CD8-positive, alpha-beta memory T cell (primary cell): ENCODE measurements at regions not wholly inside any gene's neighbourhood (a gene's known extent, or its start where the extent isn't known, plus 50 kb on each side); places are given as distances from the start of the nearest gene placed in this dataset.

Experiments
- CTCF ChIA-PET: fragments of 350-600 bp; sonication (Branson Sonifier 250); formaldehyde crosslinking; loops from one replicate; lab custom pipeline; 2021; ENCODE audit warnings: antibody characterized with exemption; lab: Charles Lee
- POLR2A ChIA-PET: fragments of 350-600 bp; sonication (Branson Sonifier 250); formaldehyde crosslinking; loops from one replicate; lab custom pipeline; 2021; ENCODE audit warnings: antibody characterized with exemption; lab: Charles Lee
- DNase-seq, 5 donors: peaks; one replicate each; pipeline versions ENCODE4 v3.0.0 to v3.0.0-alpha.2; 2020 to 2022; ENCODE audit warnings: mixed read lengths in 1 of 5
- H3K27ac ChIP-seq: one replicate; pipeline ENCODE4 v1.7.0; 2013; ENCODE audit warnings: low read depth, mild to moderate bottlenecking, low read length, moderate library complexity
- H3K27me3 ChIP-seq: 2 replicates; pipeline ENCODE4 v1.7.0; 2013; ENCODE audit warnings: low read length, mild to moderate bottlenecking; ENCODE audit not compliant: insufficient read depth, poor library complexity, severe bottlenecking
- H3K36me3 ChIP-seq: 2 replicates; pipeline ENCODE4 v1.7.0; 2013; ENCODE audit warnings: mild to moderate bottlenecking, low read length, moderate library complexity; ENCODE audit not compliant: insufficient read depth
- H3K4me1 ChIP-seq: 2 replicates; pipeline ENCODE4 v1.7.0; 2013; ENCODE audit warnings: mild to moderate bottlenecking, low read length, moderate library complexity; ENCODE audit not compliant: insufficient read depth
- H3K4me3 ChIP-seq: 2 replicates; pipeline ENCODE4 v1.7.0; 2013; ENCODE audit warnings: mild to moderate bottlenecking, low read length
- H3K9me3 ChIP-seq: 2 replicates; pipeline ENCODE4 v1.7.0; 2013; ENCODE audit warnings: mild to moderate bottlenecking, low read length
- H3K27ac Mint-ChIP-seq, 8 donors: one replicate each; pipeline ENCODE4 v1.8.0; 2020 to 2021; ENCODE audit warnings: mixed read lengths in 8 of 8, mild to moderate bottlenecking in 6 of 8, inconsistent platforms in 3 of 8, moderate library complexity in 3 of 8
- H3K27me3 Mint-ChIP-seq, 2 donors: one replicate each; pipeline ENCODE4 v1.8.0; 2020 to 2021; ENCODE audit warnings: mixed read lengths in 2 of 2, mild to moderate bottlenecking in 1 of 2, moderate library complexity in 1 of 2
- H3K36me3 Mint-ChIP-seq, 3 donors: one replicate each; pipeline ENCODE4 v1.8.0; 2020 to 2021; ENCODE audit warnings: mixed read lengths in 3 of 3, inconsistent platforms in 1 of 3, mild to moderate bottlenecking in 1 of 3
- H3K4me1 Mint-ChIP-seq, 3 donors: one replicate each; pipeline ENCODE4 v1.8.0; 2020 to 2021; ENCODE audit warnings: mixed read lengths in 3 of 3, inconsistent platforms in 1 of 3, mild to moderate bottlenecking in 1 of 3
- H3K4me3 Mint-ChIP-seq, 7 donors: one replicate each; pipeline ENCODE4 v1.8.0; 2020 to 2021; ENCODE audit warnings: mixed read lengths in 7 of 7, mild to moderate bottlenecking in 6 of 7, moderate library complexity in 4 of 7, inconsistent platforms in 2 of 7
- H3K9me3 Mint-ChIP-seq, 5 donors: one replicate each; pipeline ENCODE4 v1.8.0; 2020 to 2022; ENCODE audit warnings: mixed read lengths in 5 of 5, mild to moderate bottlenecking in 3 of 5, moderate library complexity in 2 of 5, inconsistent platforms in 1 of 5

DNA sequence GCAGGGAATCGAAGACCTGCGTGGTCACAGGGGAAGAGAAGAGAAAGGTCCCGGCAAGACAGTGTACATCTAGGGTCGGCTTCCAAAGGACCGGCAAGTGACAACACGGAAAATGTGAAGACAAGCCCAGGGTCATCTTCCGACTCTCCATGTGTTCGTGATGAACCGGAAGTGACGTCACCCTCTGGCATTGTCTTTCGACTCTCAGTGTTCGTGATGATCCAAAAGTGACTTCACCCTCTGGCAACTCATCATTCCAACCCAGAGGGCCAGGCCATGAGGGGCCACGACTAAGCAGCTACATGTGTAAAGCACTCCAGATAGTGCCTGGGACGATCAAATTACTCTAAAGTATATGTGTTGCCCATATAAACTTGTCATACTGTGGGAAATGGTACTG, 290.8 kb downstream of the THBS2 start:
- Histone ChIP-seq H3K9me3 (no peaks in the 10 kb centered on the region), H3K4me3 (no peak overlapping the region), H3K27ac (no peak overlapping the region), H3K27me3 (no peaks in the 10 kb centered on the region), H3K36me3 (no peaks in the 10 kb centered on the region), H3K4me1 (no peaks in the 10 kb centered on the region)
- Mint-ChIP-seq H3K9me3 (no peaks in the 10 kb centered on the region), H3K27ac (no peak overlapping the region), H3K36me3 (no peaks in the 10 kb centered on the region), H3K4me1 (no peaks in the 10 kb centered on the region), H3K27me3 (peaks cover 11 to 38% of the 10 kb centered on the region in 2 donors), H3K4me3 (no peak overlapping the region)
- ChIA-PET CTCF (no interaction called here), POLR2A (no interaction called here)
- DNase-seq: no peak

DNA sequence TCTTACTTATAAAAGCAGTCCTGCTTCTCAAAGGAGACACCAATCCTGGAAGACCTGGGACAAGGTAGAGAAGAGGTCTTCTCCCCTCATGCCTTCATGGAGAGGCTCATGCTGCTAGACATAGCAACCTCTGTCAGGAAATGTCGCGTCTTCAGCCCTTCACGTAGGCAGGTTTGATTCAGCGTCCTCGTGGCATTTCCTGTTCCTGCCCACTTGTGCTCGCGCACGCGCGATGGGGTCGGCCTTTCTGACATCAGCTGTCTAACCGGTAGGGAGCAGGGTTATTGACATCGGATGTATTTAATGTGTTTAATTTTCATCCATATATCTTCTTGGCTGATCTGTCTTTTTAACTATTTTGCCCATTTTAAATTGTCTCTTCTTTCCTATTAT, 292.4 kb downstream of the THBS2 start:
- Histone ChIP-seq H3K36me3 (no peaks in the 10 kb centered on the region), H3K4me1 (no peaks in the 10 kb centered on the region), H3K9me3 (no peaks in the 10 kb centered on the region), H3K27me3 (no peaks in the 10 kb centered on the region), H3K4me3 (no peak overlapping the region), H3K27ac (no peak overlapping the region)
- no peaks in the 10 kb centered on the region for H3K9me3 Mint-ChIP-seq
- no peaks in the 10 kb centered on the region for H3K4me1 Mint-ChIP-seq
- no peaks in the 10 kb centered on the region for H3K36me3 Mint-ChIP-seq
- H3K4me3 Mint-ChIP-seq: no peak overlapping the region
- CTCF ChIA-PET: no interaction called here
- H3K27ac Mint-ChIP-seq: no peak overlapping the region
- DNase-seq: no peak
- peaks cover 18 to 40% of the 10 kb centered on the region in 2 donors for H3K27me3 Mint-ChIP-seq
- POLR2A ChIA-PET: no interaction called here

- DNase-seq: no peak
- POLR2A ChIA-PET: no interaction called here
- no peaks in the 10 kb centered on the region for H3K36me3 ChIP-seq
- H3K4me3 ChIP-seq: no peak overlapping the region
- H3K4me1 ChIP-seq: no peaks in the 10 kb centered on the region
- no peak overlapping the region for H3K27ac Mint-ChIP-seq
- CTCF ChIA-PET: interaction anchor here (1.0 kb wide), 1 partner anchor 21 kb away, joined by 3 read pairs; no protein-coding TSS in a partner anchor
- no peaks in the 10 kb centered on the region for H3K4me1 Mint-ChIP-seq
- H3K27me3 ChIP-seq: no peaks in the 10 kb centered on the region
- H3K27ac ChIP-seq: no peak overlapping the region
- no peaks in the 10 kb centered on the region for H3K9me3 ChIP-seq
- H3K27me3 Mint-ChIP-seq: peaks cover 20 to 42% of the 10 kb centered on the region in 2 donors
- no peaks in the 10 kb centered on the region for H3K36me3 Mint-ChIP-seq
- peak overlapping the region in 1 of 7 donors; percentile 54 for H3K4me3 Mint-ChIP-seq
- no peaks in the 10 kb centered on the region for H3K9me3 Mint-ChIP-seq
Measured at GRCh38 chr6:168960551-168961263, 292.9 kb downstream of the THBS2 start.

DNA sequence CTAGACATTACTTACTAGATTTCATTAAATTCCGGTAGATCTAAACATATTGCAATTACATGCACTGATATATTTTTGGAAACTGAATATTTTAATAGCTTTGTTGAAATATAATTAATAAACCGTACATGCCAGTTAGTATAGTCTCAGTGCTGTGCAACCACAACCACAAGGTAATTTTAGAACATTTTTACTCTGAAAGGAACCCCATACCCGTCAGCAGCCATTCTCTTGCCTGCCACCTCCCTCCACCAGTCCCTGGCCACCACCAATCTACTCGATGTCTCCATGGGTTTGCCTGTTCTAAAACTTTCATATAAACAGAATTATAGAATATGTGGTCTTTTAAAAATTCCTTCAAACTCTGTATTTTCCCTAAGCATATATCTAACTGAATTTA, 293.9 kb downstream of the THBS2 start:
- H3K4me3 ChIP-seq: no peak overlapping the region
- no peaks in the 10 kb centered on the region for H3K27me3 ChIP-seq
- H3K9me3 ChIP-seq: no peaks in the 10 kb centered on the region
- no peak overlapping the region for H3K27ac ChIP-seq
- ChIA-PET POLR2A (no interaction called here), CTCF (interaction anchor here (1.0 kb wide), 1 partner anchor 20 kb away, joined by 3 read pairs; no protein-coding TSS in a partner anchor)
- H3K36me3 Mint-ChIP-seq: no peaks in the 10 kb centered on the region
- no peaks in the 10 kb centered on the region for H3K36me3 ChIP-seq
- H3K27me3 Mint-ChIP-seq: peaks cover 22 to 49% of the 10 kb centered on the region in 2 donors
- no peak overlapping the region for H3K27ac Mint-ChIP-seq
- H3K4me3 Mint-ChIP-seq: no peak overlapping the region
- no peaks in the 10 kb centered on the region for H3K4me1 ChIP-seq
- H3K4me1 Mint-ChIP-seq: no peaks in the 10 kb centered on the region
- H3K9me3 Mint-ChIP-seq: no peaks in the 10 kb centered on the region
- no peak for DNase-seq

DNA sequence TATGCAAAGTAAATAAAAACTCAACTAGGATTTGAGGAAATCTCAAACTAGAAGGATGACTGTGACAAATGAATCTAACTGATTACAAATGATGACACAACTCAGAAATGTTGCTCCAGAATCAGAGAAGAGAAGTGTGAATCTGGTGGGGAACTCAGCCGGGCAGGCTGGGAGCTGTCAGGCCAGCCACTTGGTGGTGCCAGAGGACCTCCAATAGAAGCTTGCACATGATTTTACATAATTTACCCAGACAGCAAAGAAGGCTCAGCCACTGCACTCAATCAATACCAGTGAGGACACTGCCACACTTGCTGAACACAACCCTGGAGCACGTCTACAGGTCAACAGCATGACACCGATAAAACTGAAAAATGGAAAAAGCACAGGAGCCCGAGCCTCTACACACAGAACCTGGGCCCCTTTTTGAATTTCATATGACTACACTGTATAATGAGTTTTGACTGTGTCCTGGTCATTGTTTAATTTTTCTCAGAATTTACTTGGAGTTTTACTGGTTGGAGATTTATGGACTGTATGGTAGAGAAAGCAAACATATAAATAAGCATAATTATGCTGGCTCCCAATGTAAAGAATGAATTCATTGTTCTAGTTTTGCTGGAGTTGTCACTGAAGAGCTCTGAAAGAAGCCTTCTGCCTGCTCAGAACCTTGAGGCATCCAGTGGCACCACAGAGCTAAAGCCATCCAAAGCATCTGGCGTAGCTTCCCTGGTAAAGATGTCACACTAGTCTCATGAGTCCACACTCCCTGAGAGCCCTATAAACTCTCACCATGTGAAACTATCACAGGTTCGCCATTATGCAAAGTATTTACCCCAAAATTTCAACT, 296.5 kb downstream of the THBS2 start:
- H3K27me3 ChIP-seq: no peaks in the 10 kb centered on the region
- peak in 4 of 5 donors; percentile 14 to 58 (median 30) for DNase-seq
- peaks cover 20 to 35% of the 10 kb centered on the region in 2 donors for H3K27me3 Mint-ChIP-seq
- no peaks in the 10 kb centered on the region for H3K9me3 Mint-ChIP-seq
- H3K4me1 ChIP-seq: no peaks in the 10 kb centered on the region
- ChIA-PET POLR2A (no interaction called here), CTCF (interaction anchor here (0.9 kb wide), 1 partner anchor 53 kb away, joined by 3 read pairs; no protein-coding TSS in a partner anchor)
- no peak overlapping the region for H3K4me3 ChIP-seq
- H3K9me3 ChIP-seq: no peaks in the 10 kb centered on the region
- H3K36me3 Mint-ChIP-seq: no peaks in the 10 kb centered on the region
- no peak overlapping the region for H3K27ac ChIP-seq
- H3K4me1 Mint-ChIP-seq: no peaks in the 10 kb centered on the region
- no peak overlapping the region for H3K4me3 Mint-ChIP-seq
- H3K27ac Mint-ChIP-seq: peak overlapping the region in 1 of 8 donors; percentile 2
- no peaks in the 10 kb centered on the region for H3K36me3 ChIP-seq

GRCh38 chr6:168956141-168956838, 297.4 kb downstream of the THBS2 start:
- Mint-ChIP-seq H3K4me1 (no peaks in the 10 kb centered on the region), H3K9me3 (no peaks in the 10 kb centered on the region), H3K27ac (peak overlapping the region in 1 of 8 donors; percentile 20), H3K36me3 (no peaks in the 10 kb centered on the region), H3K4me3 (no peak overlapping the region), H3K27me3 (peaks cover 18 to 31% of the 10 kb centered on the region in 2 donors)
- no peak for DNase-seq
- Histone ChIP-seq H3K36me3 (no peaks in the 10 kb centered on the region), H3K9me3 (no peaks in the 10 kb centered on the region), H3K27me3 (no peaks in the 10 kb centered on the region), H3K27ac (no peak overlapping the region), H3K4me1 (no peaks in the 10 kb centered on the region), H3K4me3 (no peak overlapping the region)
- POLR2A ChIA-PET: no interaction called here
- CTCF ChIA-PET: interaction anchor here (0.9 kb wide), 1 partner anchor 52 kb away, joined by 3 read pairs; no protein-coding TSS in a partner anchor

DNA sequence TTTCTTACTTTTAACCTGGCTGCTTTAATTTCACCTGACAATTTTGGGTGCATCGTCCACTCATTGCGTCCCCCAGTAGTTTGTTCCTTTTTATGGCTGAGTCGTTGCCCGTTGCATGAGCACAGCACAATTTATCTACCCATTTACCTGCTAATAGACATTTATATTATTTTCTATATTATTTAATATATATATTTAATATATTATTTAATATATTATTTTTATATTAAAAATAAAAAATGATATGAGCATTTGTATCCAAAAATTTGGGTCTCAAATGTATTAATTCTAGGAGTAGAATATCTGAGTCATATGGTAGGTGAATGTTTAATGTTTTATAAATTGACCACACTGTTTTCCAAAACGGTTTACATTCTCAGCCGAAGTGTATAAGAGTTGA, 300.2 kb downstream of the THBS2 start:
- peaks cover 17 to 34% of the 10 kb centered on the region in 2 donors for H3K27me3 Mint-ChIP-seq
- H3K4me1 Mint-ChIP-seq: no peaks in the 10 kb centered on the region
- no peaks in the 10 kb centered on the region for H3K4me1 ChIP-seq
- no peak for DNase-seq
- ChIA-PET CTCF (no interaction called here), POLR2A (no interaction called here)
- no peak overlapping the region for H3K27ac ChIP-seq
- no peak overlapping the region for H3K4me3 Mint-ChIP-seq
- H3K9me3 ChIP-seq: no peaks in the 10 kb centered on the region
- H3K4me3 ChIP-seq: no peak overlapping the region
- H3K36me3 Mint-ChIP-seq: no peaks in the 10 kb centered on the region
- no peaks in the 10 kb centered on the region for H3K9me3 Mint-ChIP-seq
- no peaks in the 10 kb centered on the region for H3K36me3 ChIP-seq
- H3K27me3 ChIP-seq: no peaks in the 10 kb centered on the region
- no peak overlapping the region for H3K27ac Mint-ChIP-seq
